Activated T-cell treated with anti-CD3 and anti-CD28 coated beads, Interleukin-2, amount 50 U/mL, for 72 hours (primary cell): ENCODE measurements at regions not wholly inside any gene's neighbourhood (a gene's known extent, or its start where the extent isn't known, plus 50 kb on each side); places are given as distances from the start of the nearest gene placed in this dataset.

Source experiments
- ATAC-seq, 2 donors: fragments of 150-1000 bp; cut with Tn5 transposase; replicated peaks in 1 of 2; 2 replicates each; pipeline ENCODE4 v1.10.0; 2021; ENCODE audit warnings: moderate library complexity in 2 of 2, mild to moderate bottlenecking in 1 of 2
- DNase-seq, 2 donors: peaks; one replicate each; pipeline ENCODE4 v3.0.0; 2021 to 2022; ENCODE audit warnings: mixed read lengths in 1 of 2
- H3K27ac Mint-ChIP-seq: one replicate; pipeline ENCODE4 v1.8.0; 2022; ENCODE audit warnings: mild to moderate bottlenecking, moderate library complexity, mixed read lengths
- H3K27me3 Mint-ChIP-seq: one replicate; pipeline ENCODE4 v1.8.0; 2022; ENCODE audit warnings: low read depth, mixed read lengths
- H3K36me3 Mint-ChIP-seq, 2 donors: one replicate each; pipeline ENCODE4 v1.8.0; 2022; ENCODE audit warnings: mixed read lengths in 2 of 2, mild to moderate bottlenecking in 1 of 2; ENCODE audit not compliant: insufficient read depth in 2 of 2
- H3K4me1 Mint-ChIP-seq: one replicate; pipeline ENCODE4 v1.8.0; 2022; ENCODE audit warnings: low read depth, mixed read lengths
- H3K4me3 Mint-ChIP-seq, 2 donors: one replicate each; pipeline ENCODE4 v1.8.0; 2022; ENCODE audit warnings: mild to moderate bottlenecking in 2 of 2, mixed read lengths in 2 of 2, moderate library complexity in 2 of 2
- H3K9me3 Mint-ChIP-seq, 2 donors: one replicate each; pipeline ENCODE4 v1.8.0; 2022; ENCODE audit warnings: mixed read lengths in 2 of 2

DNA sequence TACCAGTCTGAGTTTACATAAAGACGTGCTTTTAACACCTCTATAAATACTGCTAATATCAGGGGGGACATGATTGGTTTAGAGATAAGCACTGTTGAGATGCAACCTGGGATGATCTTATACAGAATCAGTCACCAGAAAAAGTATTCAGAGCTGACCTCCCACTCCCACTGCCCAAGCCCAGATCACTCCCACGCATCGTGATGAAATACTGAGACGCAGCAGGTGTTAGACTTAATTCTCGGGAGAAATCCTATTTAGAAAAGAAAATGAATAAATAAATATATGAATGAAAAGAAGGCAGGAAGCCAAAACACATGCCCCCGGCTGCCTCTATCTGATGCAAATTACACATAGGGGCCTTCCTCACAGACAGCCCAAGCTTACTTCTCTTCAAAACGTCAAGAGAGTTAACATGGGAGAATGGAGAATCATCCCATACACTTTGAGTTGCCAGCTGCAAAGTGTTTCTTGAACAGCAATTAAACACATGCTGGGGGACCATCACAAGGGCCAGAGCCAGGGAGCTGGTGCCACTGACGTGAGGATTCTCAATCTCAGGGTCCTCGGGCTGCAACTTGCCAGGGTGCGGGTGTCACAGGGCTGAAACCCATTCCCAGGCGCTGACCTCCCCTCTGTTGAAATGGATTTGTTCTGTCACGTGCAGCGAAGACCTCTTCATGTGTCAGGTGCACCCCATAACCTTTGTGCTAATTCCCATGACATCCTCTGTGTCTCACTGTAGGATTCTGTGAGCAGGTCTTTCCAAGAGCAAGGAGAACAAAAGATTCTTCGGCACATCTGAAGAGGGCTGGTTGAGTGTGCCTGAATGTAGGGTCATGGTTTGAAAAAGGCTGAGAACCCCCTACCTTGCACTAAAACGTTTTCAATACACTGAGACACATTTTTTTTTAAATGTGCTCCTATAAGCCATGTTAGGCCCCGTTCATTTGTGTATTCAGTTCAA is 764.2 kb upstream of the ARRDC4 start:
- peaks cover 2 to 4% of the 10 kb centered on the region in 2 donors for H3K9me3 Mint-ChIP-seq
- H3K4me3 Mint-ChIP-seq, result no peak overlapping the region
- DNase-seq (no peak), ATAC-seq (no peak)
- no peaks in the 10 kb centered on the region for H3K4me1 Mint-ChIP-seq
- H3K27me3 Mint-ChIP-seq, result no peaks in the 10 kb centered on the region
- no peaks in the 10 kb centered on the region for H3K36me3 Mint-ChIP-seq
- no peak overlapping the region for H3K27ac Mint-ChIP-seq

- no peaks in the 10 kb centered on the region for H3K27me3 Mint-ChIP-seq
- H3K9me3 Mint-ChIP-seq, result peaks cover 4 to 8% of the 10 kb centered on the region in 2 donors
- no peak for DNase-seq
- H3K36me3 Mint-ChIP-seq, result no peaks in the 10 kb centered on the region
- no peaks in the 10 kb centered on the region for H3K4me1 Mint-ChIP-seq
- no peak overlapping the region for H3K27ac Mint-ChIP-seq
- no peak overlapping the region for H3K4me3 Mint-ChIP-seq
- ATAC-seq, result no peak
Observed at GRCh38 chr15:97199393-97200051, 761.0 kb upstream of the ARRDC4 start.

- Mint-ChIP-seq H3K4me1 (no peaks in the 10 kb centered on the region), H3K27me3 (no peaks in the 10 kb centered on the region), H3K9me3 (peaks cover 2 to 5% of the 10 kb centered on the region in 2 donors), H3K27ac (no peak overlapping the region), H3K36me3 (no peaks in the 10 kb centered on the region), H3K4me3 (no peak overlapping the region)
- ATAC-seq, result no peak
- DNase-seq, result no peak
Observed at GRCh38 chr15:97200161-97200560, 760.3 kb upstream of the ARRDC4 start.

- no peak overlapping the region for H3K27ac Mint-ChIP-seq
- peaks cover 0 to 2% of the 10 kb centered on the region in 2 donors for H3K9me3 Mint-ChIP-seq
- no peaks in the 10 kb centered on the region for H3K4me1 Mint-ChIP-seq
- no peaks in the 10 kb centered on the region for H3K27me3 Mint-ChIP-seq
- ATAC-seq, result no peak
- no peak overlapping the region for H3K4me3 Mint-ChIP-seq
- no peaks in the 10 kb centered on the region for H3K36me3 Mint-ChIP-seq
- DNase-seq, result no peak
Observed at GRCh38 chr15:97210277-97210676, 750.2 kb upstream of the ARRDC4 start.

DNA sequence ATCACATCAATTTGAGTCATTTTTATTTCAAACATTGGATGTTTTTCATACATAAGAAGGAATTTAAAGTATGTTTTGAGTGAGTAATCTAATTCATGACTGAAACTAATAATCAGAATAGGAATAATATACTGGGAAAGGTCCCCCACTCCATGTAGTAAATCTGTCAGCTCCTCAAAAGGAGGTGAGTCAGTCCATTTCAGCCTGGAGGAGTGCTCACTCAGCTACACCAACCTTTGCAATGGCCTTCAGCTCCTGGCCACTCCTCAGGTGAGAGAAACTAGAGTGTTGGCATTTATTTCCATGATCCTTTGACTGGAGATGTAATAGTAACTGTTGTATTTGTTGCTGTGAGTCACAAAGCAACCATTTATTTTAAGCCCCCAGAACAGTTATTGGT is 744.9 kb upstream of the ARRDC4 start:
- H3K9me3 Mint-ChIP-seq, result no peaks in the 10 kb centered on the region
- H3K27ac Mint-ChIP-seq, result no peak overlapping the region
- H3K36me3 Mint-ChIP-seq, result no peaks in the 10 kb centered on the region
- H3K4me1 Mint-ChIP-seq, result no peaks in the 10 kb centered on the region
- DNase-seq (no peak), ATAC-seq (no peak)
- H3K4me3 Mint-ChIP-seq, result no peak overlapping the region
- no peaks in the 10 kb centered on the region for H3K27me3 Mint-ChIP-seq

DNA sequence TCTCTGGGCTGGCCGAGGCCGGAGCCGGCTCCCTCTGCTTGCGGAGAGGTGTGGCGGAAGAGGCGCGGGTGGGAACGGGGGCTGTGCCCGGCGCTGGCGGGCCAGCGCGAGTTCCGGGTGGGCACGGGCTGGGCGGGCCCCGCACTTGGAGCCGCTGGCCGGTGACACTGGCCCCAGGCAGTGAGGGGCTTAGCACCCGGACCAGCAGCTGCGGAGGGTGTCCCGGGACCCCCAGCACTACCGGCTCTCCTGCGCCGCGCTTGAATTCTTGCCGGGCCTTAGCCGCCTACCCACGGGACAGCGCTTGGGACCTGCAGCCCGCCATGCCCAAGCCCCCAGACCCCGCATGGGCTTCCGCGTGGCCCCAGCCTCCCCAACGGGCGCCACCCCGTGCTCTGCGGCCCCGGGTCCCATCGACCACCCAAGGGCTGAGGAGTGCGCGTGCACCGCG is 736.3 kb upstream of the ARRDC4 start:
- Mint-ChIP-seq H3K27ac (no peak overlapping the region), H3K4me1 (no peaks in the 10 kb centered on the region), H3K4me3 (no peak overlapping the region), H3K9me3 (no peaks in the 10 kb centered on the region), H3K27me3 (no peaks in the 10 kb centered on the region), H3K36me3 (no peaks in the 10 kb centered on the region)
- DNase-seq (no peak), ATAC-seq (no peak)

DNA sequence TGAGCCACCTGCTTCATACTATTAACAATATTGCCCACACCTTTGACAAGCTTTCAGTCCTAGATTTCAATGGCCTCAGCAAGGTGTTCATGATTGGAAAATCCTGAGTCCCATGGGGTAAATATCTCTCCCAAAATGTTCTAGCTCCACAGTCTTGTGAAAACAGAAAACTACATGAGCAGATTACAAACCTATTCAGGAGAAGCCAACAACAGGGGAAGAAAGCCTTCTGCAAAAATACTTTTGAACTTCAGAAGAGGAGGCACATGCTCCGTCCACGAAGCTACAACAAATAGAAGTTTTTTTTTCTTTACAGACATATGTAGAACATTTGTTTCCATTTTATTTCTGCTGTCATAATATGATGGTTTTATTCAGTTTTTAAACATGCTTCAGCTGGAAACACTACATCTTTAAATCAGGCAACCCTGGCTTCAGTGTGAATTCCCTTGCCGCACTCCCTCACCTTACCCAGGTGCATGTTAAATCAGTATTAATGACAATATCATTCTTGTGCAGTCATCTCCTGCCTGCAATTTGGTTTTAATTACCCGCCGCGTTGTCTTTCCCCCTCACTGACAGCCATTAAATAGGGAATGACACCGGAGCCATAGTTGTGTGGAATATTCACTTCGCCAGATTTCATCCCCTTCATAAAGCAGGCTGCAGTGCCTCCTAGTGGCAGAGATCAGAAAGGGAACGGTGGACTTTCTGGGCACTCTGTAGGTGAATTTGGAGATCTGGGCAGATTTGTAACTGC is 725.5 kb upstream of the ARRDC4 start:
- no peaks in the 10 kb centered on the region for H3K9me3 Mint-ChIP-seq
- peak; percentile 16 to 22 for DNase-seq
- ATAC-seq, result no peak
- H3K4me3 Mint-ChIP-seq, result no peak overlapping the region
- no peak overlapping the region for H3K27ac Mint-ChIP-seq
- no peaks in the 10 kb centered on the region for H3K36me3 Mint-ChIP-seq
- no peaks in the 10 kb centered on the region for H3K27me3 Mint-ChIP-seq
- no peaks in the 10 kb centered on the region for H3K4me1 Mint-ChIP-seq

- DNase-seq (no peak), ATAC-seq (no peak)
- Mint-ChIP-seq H3K9me3 (no peaks in the 10 kb centered on the region), H3K4me1 (no peaks in the 10 kb centered on the region), H3K36me3 (no peaks in the 10 kb centered on the region), H3K4me3 (no peak overlapping the region), H3K27me3 (no peaks in the 10 kb centered on the region), H3K27ac (no peak overlapping the region)
Observed at GRCh38 chr15:97235611-97235985, 724.9 kb upstream of the ARRDC4 start.

GRCh38 chr15:97236140-97236539 is 724.4 kb upstream of the ARRDC4 start:
- ATAC-seq (no peak), DNase-seq (no peak)
- no peaks in the 10 kb centered on the region for H3K27me3 Mint-ChIP-seq
- no peak overlapping the region for H3K27ac Mint-ChIP-seq
- no peak overlapping the region for H3K4me3 Mint-ChIP-seq
- no peaks in the 10 kb centered on the region for H3K4me1 Mint-ChIP-seq
- no peaks in the 10 kb centered on the region for H3K36me3 Mint-ChIP-seq
- H3K9me3 Mint-ChIP-seq, result no peaks in the 10 kb centered on the region

- no peak overlapping the region for H3K4me3 Mint-ChIP-seq
Observed at GRCh38 chr15:97237160-97237559, 723.3 kb upstream of the ARRDC4 start.

GRCh38 chr15:97248376-97248775 is 712.1 kb upstream of the ARRDC4 start:
- H3K4me3 Mint-ChIP-seq, result no peak overlapping the region
- ATAC-seq (no peak), DNase-seq (no peak)
- no peaks in the 10 kb centered on the region for H3K36me3 Mint-ChIP-seq
- H3K27ac Mint-ChIP-seq, result no peak overlapping the region
- no peaks in the 10 kb centered on the region for H3K4me1 Mint-ChIP-seq
- peaks cover 2 to 8% of the 10 kb centered on the region in 2 donors for H3K9me3 Mint-ChIP-seq
- H3K27me3 Mint-ChIP-seq, result no peaks in the 10 kb centered on the region

More at GRCh38 chr15:97237160-97237559, 723.3 kb upstream of the ARRDC4 start:
- ATAC-seq (no peak), DNase-seq (no peak)
- H3K27me3 Mint-ChIP-seq, result no peaks in the 10 kb centered on the region
- H3K36me3 Mint-ChIP-seq, result no peaks in the 10 kb centered on the region
- H3K4me1 Mint-ChIP-seq, result no peaks in the 10 kb centered on the region
- no peaks in the 10 kb centered on the region for H3K9me3 Mint-ChIP-seq
- no peak overlapping the region for H3K27ac Mint-ChIP-seq

DNA sequence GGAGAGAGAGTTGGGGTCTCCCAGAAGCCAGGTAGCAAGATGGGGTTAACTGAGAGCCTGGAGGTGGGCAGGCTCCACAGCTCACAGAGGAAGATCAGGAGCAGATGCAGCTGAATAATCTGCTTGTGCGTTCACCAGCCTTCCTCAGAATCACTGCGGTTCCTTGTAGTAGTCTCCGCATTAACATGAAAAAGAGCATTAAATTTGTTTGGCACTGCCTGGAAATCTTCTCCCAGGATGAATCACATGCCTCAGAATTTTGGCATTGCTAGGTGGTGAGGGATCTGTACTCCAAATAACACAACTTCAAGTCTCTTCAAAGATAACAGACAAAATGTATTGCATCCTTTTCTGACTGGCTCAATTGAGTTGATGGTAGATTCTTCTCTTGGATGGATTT is 700.6 kb upstream of the ARRDC4 start:
- Mint-ChIP-seq H3K9me3 (peaks cover 2 to 9% of the 10 kb centered on the region in 2 donors), H3K4me1 (no peaks in the 10 kb centered on the region), H3K36me3 (no peaks in the 10 kb centered on the region), H3K4me3 (no peak overlapping the region), H3K27ac (no peak overlapping the region), H3K27me3 (no peaks in the 10 kb centered on the region)
- DNase-seq (no peak), ATAC-seq (no peak)

GRCh38 chr15:97301166-97301565 is 659.3 kb upstream of the ARRDC4 start:
- Mint-ChIP-seq H3K27ac (no peak overlapping the region), H3K4me3 (no peak overlapping the region), H3K4me1 (no peaks in the 10 kb centered on the region), H3K27me3 (no peaks in the 10 kb centered on the region), H3K9me3 (peaks cover 2 to 7% of the 10 kb centered on the region in 2 donors), H3K36me3 (no peaks in the 10 kb centered on the region)
- DNase-seq (no peak), ATAC-seq (no peak)
